Tongue (tissue), 1 donor: ENCODE measurements at regions not wholly inside any gene's neighbourhood (a gene's known extent, or its start where the extent isn't known, plus 50 kb on each side); places are given as distances from the start of the nearest gene placed in this dataset.
"Not testable (repeated sequence)": the region's sequence is repeated elsewhere in the genome, so short reads cannot be mapped to it uniquely, and the experiment has no call there.

ENCODE experiments used
- DNase-seq: peaks from one replicate; pipeline ENCODE4 v3.0.0-alpha.2; 2015

DNA sequence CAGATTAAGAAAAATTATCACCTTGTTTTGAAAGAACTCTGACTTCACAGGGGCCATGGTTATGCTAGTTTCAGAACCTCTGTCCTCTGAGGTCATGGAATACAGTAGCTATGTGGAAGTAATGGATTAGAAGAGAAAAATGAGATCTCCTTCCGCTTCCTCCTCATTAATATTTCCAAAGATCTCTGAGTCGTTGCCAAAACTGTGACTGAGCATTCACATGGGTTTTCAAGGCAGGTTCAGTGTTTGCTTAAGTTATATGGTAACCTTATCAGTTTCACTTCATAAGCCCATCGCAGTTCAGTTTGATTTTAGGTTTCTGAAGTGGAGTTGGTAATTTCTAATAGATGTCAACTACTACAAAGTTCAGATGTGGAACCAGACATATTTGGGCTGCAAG, 321.2 kb upstream of the SOX9 start:
- no peak for DNase-seq

DNA sequence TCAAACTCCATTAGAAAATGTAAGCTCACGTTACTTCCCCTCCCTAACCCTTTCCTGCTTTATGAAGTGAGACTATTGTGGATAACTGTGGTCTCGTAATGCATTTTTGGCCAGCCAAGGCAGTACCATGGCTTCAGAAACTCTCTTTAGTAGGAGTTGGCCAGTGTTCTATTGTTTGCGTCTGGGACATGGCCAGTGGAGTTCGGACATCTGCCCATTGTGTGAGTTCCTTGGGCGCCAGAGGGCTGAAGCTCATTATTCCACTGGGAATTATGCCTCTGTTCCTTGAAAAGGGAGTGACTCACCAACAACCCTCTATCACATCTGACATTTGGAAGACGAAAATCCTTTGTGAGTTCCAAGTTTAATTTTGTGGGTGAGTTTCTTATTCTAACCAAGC, 319.5 kb upstream of the SOX9 start:
- no peak for DNase-seq

DNA sequence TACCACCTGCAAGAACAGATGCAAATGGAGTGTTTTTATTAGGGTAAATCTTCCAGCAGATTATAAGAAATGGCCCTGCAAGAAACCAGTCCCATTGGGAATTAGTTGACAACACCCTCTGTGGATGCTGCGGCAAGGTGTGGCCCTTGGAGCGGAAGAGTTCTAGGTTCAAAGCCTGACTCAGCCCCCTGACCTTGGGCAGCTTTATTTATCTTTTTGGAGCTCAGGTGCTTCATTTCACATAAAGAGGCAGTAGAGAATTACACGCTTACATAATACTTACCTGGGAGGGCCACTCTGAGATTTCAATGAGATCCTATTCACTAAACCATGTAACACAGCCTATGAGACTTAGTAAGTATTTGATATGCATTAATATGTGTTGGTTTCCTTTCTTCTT, 318.2 kb upstream of the SOX9 start:
- no peak for DNase-seq

DNA sequence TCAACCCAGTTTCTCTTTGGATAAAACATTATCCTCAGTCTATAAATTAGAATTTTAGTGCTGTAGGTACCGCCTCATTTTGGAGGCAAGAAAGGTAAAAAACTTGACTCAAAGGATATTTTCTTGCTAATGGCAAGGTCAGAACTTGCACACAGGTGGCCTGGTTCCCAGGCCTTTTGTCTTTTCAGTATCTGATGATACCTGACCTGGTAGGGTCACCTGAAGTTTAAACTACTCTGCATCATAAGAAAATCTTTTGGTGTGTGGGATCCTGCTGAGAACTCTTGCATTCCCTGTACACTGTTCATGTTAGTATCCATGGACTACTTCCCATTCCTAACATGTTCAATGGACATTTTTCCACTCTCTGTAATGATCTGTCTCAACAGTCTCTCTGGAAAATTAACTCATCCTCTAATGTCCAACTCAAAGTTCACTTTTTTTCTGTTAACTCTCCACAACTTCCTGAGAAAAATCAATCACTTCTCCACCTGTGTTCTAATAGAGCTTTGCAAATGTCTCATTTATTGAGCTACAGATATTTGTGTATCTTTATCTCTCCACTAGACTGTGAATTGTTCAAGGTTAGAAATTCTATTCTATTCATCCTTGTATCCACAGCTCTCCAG, 317.1 kb upstream of the SOX9 start:
- DNase-seq, result no peak

DNA sequence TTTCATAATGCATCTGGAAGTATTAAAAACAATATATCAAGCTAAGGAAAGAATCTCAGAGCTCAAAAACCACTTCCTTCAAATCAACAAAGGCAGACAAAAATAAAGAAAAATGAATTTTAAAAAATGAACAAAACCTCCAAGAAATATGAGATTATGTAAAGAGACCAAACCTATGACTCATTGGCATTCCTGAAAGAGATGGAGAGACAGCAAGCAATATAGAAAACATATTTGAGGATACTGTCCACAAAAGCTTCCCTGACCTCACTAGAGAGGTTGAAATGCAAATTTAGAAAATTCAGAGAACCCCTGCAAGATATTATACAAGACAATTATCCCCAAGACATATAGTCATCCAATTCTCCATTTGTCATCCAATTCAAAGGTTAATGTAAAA, 311.3 kb upstream of the SOX9 start:
- DNase-seq, result no peak

GRCh38 chr17:71813861-71814260, 307.0 kb upstream of the SOX9 start:
- not testable (repeated sequence) for DNase-seq

- no peak for DNase-seq
Observed at GRCh38 chr17:71821511-71821910, 299.3 kb upstream of the SOX9 start.

DNA sequence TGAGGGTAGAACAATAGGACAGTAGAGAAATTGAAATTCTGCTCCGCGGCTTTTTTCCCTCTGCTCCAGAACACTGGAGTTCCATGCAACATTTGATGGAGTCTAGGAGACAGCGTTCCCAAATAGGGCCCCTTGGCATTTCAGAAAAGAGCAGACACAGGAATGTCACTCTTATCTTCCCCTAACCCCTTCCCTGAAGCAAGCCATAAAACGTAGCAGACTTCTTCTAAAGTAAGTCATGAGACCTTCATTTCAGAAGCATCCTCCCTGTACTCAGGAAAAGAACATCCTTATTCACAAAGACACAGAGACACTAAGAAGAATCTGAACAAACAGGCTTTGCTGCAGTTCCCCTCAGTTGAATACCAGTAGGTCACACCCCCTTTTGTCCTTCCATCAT, 296.1 kb upstream of the SOX9 start:
- DNase-seq, result peak; percentile 12

DNA sequence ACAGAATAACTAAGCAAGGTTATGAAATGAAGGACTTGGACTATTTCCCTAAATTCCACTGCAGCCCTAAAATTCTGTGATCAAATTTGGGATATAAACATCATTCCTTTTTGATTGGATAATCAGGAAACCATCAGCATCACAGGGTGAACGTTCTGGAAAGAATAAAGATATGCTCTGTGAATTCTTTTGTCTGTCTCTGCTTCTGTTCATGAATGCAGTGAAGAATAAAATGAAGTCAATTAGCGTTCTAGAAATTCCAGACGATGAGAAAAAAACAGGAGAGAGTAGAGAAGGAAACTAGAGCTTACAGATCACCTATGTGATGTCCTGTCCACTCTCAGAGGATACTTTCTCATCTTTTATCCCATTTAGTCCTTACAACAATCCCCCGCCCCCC, 295.1 kb upstream of the SOX9 start:
- peak; percentile 7 for DNase-seq

DNA sequence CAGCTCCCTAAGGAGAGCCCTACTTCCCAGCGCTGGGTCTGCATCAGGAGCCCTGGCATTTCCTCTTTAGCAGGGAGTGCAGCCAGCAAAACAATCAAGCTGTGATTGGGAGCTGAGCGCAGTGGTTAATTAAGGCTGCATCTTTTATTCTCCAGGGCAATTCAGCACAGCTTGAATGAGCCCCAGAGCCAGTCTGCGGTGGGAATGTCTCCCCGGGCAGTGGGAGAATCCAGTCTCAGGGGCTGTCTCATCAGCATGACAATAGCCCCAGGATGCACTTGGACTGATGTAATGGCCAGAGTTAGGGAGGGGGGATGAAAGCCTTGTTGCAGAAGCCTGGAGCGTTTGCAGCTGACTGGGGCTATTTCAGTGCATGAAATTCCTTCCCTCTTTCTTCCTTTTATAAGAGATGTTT, 292.6 kb upstream of the SOX9 start:
- DNase-seq, result peak; percentile 38

DNA sequence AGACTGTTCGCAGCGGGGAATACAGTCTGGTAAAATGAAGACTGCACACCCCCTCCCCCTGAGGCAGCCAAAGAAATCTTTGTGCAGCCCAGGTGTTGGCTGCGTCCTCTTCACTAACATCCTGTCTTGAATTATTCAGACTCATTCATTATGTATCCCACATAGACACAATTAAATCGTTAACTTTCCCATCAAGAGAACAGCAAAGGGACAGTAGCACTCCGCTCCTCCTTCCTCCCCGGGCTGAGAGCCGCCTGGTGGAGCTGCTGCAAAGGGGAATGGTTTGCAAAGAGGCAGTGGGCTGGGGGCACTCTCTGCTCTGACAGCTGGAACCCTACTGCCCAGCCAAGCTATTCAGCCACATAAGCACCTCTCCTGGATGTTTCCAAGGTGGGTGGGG, 290.0 kb upstream of the SOX9 start:
- DNase-seq, result peak; percentile 23

- DNase-seq, result no peak
Observed at GRCh38 chr17:71842986-71843385, 277.8 kb upstream of the SOX9 start.

GRCh38 chr17:71845337-71845736, 275.5 kb upstream of the SOX9 start:
- no peak for DNase-seq

GRCh38 chr17:71846561-71847110, 274.2 kb upstream of the SOX9 start:
- DNase-seq, result no peak

- no peak for DNase-seq
Observed at GRCh38 chr17:71849783-71850768, 270.7 kb upstream of the SOX9 start.

DNA sequence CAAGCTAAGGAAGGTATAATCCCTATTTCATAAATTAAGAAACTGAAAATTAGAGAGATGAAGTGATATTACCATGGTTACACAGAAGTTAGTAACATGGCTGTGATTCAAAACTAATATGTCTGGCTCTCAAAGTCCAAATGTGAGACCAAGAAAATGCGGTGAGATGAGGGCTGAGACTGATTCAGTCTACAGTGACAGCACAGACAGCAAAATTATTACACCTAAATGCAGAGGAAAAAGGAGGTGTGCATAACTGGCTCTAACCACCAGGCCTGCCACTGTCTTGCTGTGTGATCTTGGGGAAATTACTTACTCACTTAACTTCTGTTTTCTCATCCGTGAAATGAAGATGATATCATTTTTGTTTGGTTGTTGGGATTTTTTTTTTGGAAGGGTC, 270.0 kb upstream of the SOX9 start:
- DNase-seq, result no peak

- no peak for DNase-seq
Observed at GRCh38 chr17:71855010-71855409, 265.8 kb upstream of the SOX9 start.

DNA sequence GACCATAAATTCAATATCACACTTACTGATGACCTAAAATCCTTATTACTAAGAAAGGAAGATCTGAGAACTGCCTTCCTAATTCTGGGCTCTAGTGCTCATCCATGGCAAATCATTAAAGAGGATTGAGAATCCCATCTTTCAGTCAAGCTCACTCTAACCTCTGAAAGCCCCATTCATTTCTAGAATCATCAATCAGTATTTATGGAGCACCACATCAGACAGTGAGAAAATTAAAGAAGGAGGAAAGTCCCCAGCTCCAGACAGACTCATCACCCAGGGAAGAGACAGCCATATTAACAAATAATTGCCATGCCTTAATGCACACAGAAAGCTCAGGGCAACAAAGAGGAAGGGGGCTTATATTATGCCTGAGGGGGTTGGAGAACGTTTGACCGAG, 256.1 kb upstream of the SOX9 start:
- no peak for DNase-seq

DNA sequence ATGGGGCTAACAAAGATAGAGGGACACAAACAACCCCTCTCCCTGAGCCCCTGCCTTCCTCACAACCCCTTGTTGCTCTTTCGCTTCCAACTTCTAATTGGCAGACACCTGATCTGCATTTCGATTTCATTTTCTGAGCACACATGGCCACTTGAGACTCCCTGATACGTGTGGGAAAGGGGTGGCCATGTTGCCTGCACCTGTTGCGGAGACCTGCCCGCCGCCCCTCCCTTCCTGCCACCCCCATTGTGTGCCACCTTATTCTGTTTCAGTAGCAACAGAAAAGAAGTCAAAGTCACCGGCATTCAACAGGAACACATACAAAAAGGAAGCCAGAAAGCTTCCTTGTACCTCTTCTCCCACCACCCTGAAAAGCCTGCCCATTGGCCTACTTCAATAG, 254.7 kb upstream of the SOX9 start:
- no peak for DNase-seq

DNA sequence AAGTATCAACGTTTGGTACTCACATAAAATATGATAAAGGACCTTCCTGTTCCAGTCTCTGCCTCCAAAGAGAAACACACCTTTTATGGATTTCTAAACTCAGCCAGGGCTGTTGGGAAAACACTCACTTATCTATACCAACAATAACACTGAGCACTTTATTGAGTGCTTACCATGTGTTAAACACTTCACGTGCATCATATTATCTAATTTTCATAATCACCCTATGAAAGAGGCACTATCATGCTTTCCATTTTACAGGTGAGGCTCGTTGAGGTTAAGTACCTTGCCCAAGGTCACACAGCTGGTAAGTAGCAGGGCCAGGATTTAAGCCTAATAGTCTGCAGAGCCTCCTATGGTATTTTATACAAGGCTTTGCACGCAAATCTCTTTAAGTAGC, 251.5 kb upstream of the SOX9 start:
- no peak for DNase-seq

DNA sequence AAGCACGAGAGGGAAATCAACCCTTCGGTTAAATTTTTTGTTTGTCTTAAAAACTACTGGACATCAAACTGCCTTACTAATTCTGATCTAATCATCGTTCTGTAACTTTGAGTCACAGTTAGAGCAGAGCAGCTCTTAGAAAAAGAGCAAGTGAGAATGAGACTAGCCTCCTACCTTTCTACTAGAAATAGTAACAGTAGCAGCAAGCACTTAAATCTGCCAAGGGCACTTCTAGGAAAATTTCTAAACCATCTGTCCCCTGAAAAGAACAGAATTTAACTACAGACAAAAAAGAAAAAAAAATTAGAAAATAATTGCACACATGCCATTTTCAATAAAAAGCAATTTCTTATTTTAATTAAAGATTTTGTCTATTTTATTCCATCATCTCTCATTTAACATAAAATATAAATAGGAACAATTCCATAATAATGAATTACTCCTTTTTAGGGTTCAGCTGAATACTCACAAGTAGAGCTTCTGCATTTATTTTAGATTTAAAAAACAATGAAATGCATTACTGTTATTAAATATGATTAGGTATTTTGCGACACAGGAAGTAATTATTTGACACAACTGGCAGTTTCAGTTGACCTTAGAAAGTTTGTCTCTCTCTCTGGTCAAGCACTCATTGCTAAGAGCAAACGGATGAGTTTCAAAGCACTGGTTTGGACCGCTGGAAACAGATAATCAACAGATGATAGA, 250.8 kb upstream of the SOX9 start:
- no peak for DNase-seq

GRCh38 chr17:71870546-71870862, 250.3 kb upstream of the SOX9 start:
- DNase-seq, result peak; percentile 6
